A673 (cell line): ENCODE measurements at regions not wholly inside any gene's neighbourhood (a gene's known extent, or its start where the extent isn't known, plus 50 kb on each side); places are given as distances from the start of the nearest gene placed in this dataset.

Experiments
- BruUV-seq: library from RNA; stranded (reverse); fragments of 400-500 nt; replicated peaks from 2 replicates; lab custom pipeline; 2021; lab: Mats Ljungman, UMichigan
- CTCF ChIA-PET: fragments of 300-600 bp; sonication (Branson Sonifier 250); formaldehyde crosslinking; loops from one replicate; lab custom pipeline; 2022; ENCODE audit warnings: antibody characterized with exemption; lab: Charles Lee
- POLR2A ChIA-PET: fragments of 300-600 bp; sonication (Branson Sonifier 250); formaldehyde crosslinking; loops from one replicate; lab custom pipeline; 2022; ENCODE audit warnings: antibody characterized with exemption; ENCODE audit not compliant: low non-redundant PET; lab: Charles Lee
- DNase-seq: peaks from one replicate; pipeline ENCODE4 v3.0.0-alpha.2; 2015; ENCODE audit warnings: low spot score
- H3K27ac ChIP-seq: fragments of 200-600 bp; sonication (generic); 2 replicates; pipeline ENCODE4 v1.5.1; 2016; ENCODE audit warnings: mixed run types, low read depth, mild to moderate bottlenecking, mixed read lengths, antibody characterized with exemption, low read length; ENCODE audit not compliant: poor library complexity, severe bottlenecking
- H3K27me3 ChIP-seq: fragments of 200-600 bp; sonication (generic); replicated peaks from 2 replicates; pipeline ENCODE4 v1.6.1; 2017; ENCODE audit warnings: mixed run types, low read depth, mild to moderate bottlenecking, mixed read lengths, antibody characterized with exemption, low read length; ENCODE audit not compliant: insufficient read depth, poor library complexity
- H3K36me3 ChIP-seq: fragments of 200-600 bp; sonication (generic); 2 replicates; pipeline ENCODE4 v1.6.1; 2016; ENCODE audit warnings: mixed run types, mild to moderate bottlenecking, mixed read lengths, antibody characterized with exemption, low read length; ENCODE audit not compliant: insufficient read depth, poor library complexity, severe bottlenecking
- H3K4me1 ChIP-seq: fragments of 200-600 bp; sonication (generic); 2 replicates; pipeline ENCODE4 v1.6.1; 2017; ENCODE audit warnings: mixed run types, mild to moderate bottlenecking, mixed read lengths, antibody characterized with exemption, low read length; ENCODE audit not compliant: insufficient read depth, poor library complexity, severe bottlenecking
- H3K4me3 ChIP-seq: fragments of 200-600 bp; sonication (generic); 2 replicates; pipeline ENCODE4 v1.5.1; 2016; ENCODE audit warnings: low read depth, mixed run types, mild to moderate bottlenecking, mixed read lengths, low read length; ENCODE audit not compliant: poor library complexity, severe bottlenecking
- H3K9me3 ChIP-seq: fragments of 200-600 bp; sonication (generic); 2 replicates; pipeline ENCODE4 v1.6.1; 2016; ENCODE audit warnings: mixed run types, low read depth, mild to moderate bottlenecking, mixed read lengths, antibody characterized with exemption, low read length; ENCODE audit not compliant: poor library complexity, severe bottlenecking
- CTCF ChIP-seq: fragments of 300-800, 200-600 bp; sonication (generic); conservative IDR thresholded peaks from 2 replicates; pipeline ENCODE4 v1.5.1; 2017; ENCODE audit warnings: low read depth, mild to moderate bottlenecking, antibody characterized with exemption, low read length, moderate library complexity, mixed read lengths
- EZH2 ChIP-seq: fragments of 200-600 bp; sonication (generic); IDR thresholded peaks from 2 replicates; pipeline ENCODE4 v1.6.1; 2017; ENCODE audit warnings: borderline replicate concordance, low read depth, mild to moderate bottlenecking, mixed read lengths, antibody characterized with exemption, low read length; ENCODE audit not compliant: poor library complexity, severe bottlenecking
- intact Hi-C: fragments of 100-400 bp; cut with micrococcal nuclease; formaldehyde crosslinking; loops from one replicate; pipeline ENCODE4 v1.10.0; 2022; ENCODE audit not compliant: unreplicated experiment

GRCh38 chr12:77697126-77697525 lies 133.6 kb upstream of the NAV3 start:
- POLR2A ChIA-PET, result no interaction called here
- Histone ChIP-seq H3K4me3 (no peak overlapping the region), H3K27ac (no peak overlapping the region), H3K4me1 (no peaks in the 10 kb centered on the region), H3K36me3 (no peaks in the 10 kb centered on the region), H3K9me3 (no peaks in the 10 kb centered on the region), H3K27me3 (no peaks in the 10 kb centered on the region)
- TF ChIP-seq CTCF (no peak), EZH2 (no peak)
- CTCF ChIA-PET, result no interaction called here
- no peak for DNase-seq
- BruUV-seq, result no TSS peak
- intact Hi-C loops, result no loop called here

- no TSS peak for BruUV-seq
- Histone ChIP-seq H3K9me3 (no peaks in the 10 kb centered on the region), H3K4me3 (no peak overlapping the region), H3K27me3 (no peaks in the 10 kb centered on the region), H3K4me1 (no peaks in the 10 kb centered on the region), H3K36me3 (no peaks in the 10 kb centered on the region), H3K27ac (no peak overlapping the region)
- TF ChIP-seq EZH2 (no peak), CTCF (no peak)
- POLR2A ChIA-PET, result no interaction called here
- no peak for DNase-seq
- CTCF ChIA-PET, result no interaction called here
- intact Hi-C loops, result no loop called here
Observed at GRCh38 chr12:77696183-77696582, 134.5 kb upstream of the NAV3 start.

GRCh38 chr12:77689510-77690086 lies 141.1 kb upstream of the NAV3 start:
- Histone ChIP-seq H3K9me3 (no peaks in the 10 kb centered on the region), H3K36me3 (no peaks in the 10 kb centered on the region), H3K27me3 (no peaks in the 10 kb centered on the region), H3K4me1 (peaks cover 8% of the 10 kb centered on the region), H3K27ac (no peak overlapping the region), H3K4me3 (no peak overlapping the region)
- no peak for DNase-seq
- no TSS peak for BruUV-seq
- intact Hi-C loops, result loop anchor here (5.0 to 10.0 kb wide), 2 partner anchors 72 to 1065 kb away; no protein-coding TSS in a partner anchor
- ChIA-PET CTCF (no interaction called here), POLR2A (interaction anchor here (0.5 kb wide), 1 partner anchor 81 kb away, joined by 5 read pairs; no protein-coding TSS in a partner anchor)
- TF ChIP-seq EZH2 (no peak), CTCF (no peak)
